Activated CD4-positive, alpha-beta T cell treated with anti-CD3 and anti-CD28 coated beads, Interleukin-2, Interleukin-4, amounts not matched to agents 100 ng/mL and 50 ng/mL, durations not matched to agents 16 hours and 8 hours (primary cell): ENCODE measurements at regions not wholly inside any gene's neighbourhood (a gene's known extent, or its start where the extent isn't known, plus 50 kb on each side); places are given as distances from the start of the nearest gene placed in this dataset.

ENCODE experiments used
- DNase-seq: peaks from one replicate; pipeline ENCODE4 v3.0.0-alpha.2; 2020; ENCODE audit warnings: low spot score

- DNase-seq = no peak
Observed at GRCh38 chr22:23409976-23410375, 170.1 kb downstream of the IGLL1 start.

- DNase-seq = no peak
Observed at GRCh38 chr22:23408321-23408720, 171.8 kb downstream of the IGLL1 start.

GRCh38 chr22:23405366-23405851 is 174.7 kb downstream of the IGLL1 start:
- no peak for DNase-seq

- no peak for DNase-seq
Observed at GRCh38 chr22:23404689-23405365, 175.3 kb downstream of the IGLL1 start.

DNA sequence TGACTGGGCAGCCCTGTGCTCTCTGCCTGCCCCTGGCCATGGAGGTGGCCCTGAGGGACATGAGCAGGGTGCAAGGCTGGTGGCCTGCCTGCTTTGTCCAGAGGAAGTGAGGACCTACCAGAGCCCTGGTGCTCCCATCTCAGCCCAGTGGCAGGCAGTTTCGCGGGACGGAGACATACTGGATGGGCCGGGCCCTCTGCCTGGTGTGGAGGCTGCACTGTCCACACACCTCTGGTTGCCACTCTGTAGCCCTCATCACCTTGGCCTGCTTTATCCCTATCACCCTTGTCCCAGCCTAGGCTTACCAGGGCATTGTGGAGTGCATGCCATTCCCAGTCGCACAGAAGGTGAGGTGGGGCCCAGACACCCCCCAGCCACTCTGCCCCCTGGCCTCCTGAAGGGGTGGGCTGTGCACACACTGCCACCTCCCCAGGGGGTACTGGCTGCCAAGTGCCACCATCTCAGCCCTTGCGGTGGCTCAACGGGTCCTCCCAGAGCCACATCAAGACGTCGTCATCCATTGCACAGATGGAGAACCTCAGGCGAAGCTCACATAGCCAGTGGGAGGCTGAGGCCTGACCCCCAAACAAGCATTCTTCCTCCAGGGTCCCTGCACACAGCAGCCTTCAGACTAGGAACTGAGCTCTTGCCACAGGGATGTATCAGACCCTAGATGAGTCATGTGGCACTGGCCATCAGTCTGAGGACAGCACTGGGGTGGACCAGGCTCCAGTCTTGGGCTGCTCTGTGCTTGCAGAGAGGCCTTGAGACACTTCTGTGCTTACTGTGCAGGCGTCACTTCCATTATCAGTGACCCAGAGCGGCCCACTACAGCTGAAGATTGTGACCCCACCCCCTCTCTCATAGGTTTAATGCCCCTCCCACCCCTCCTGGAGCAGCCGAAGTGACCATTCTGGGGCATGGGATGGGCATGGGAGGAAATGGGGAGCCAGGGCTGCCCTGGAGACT is 176.1 kb downstream of the IGLL1 start:
- no peak for DNase-seq

GRCh38 chr22:23403152-23403719 is 176.9 kb downstream of the IGLL1 start:
- no peak for DNase-seq

GRCh38 chr22:23402275-23403151 is 177.6 kb downstream of the IGLL1 start:
- peak; percentile 60 for DNase-seq

DNA sequence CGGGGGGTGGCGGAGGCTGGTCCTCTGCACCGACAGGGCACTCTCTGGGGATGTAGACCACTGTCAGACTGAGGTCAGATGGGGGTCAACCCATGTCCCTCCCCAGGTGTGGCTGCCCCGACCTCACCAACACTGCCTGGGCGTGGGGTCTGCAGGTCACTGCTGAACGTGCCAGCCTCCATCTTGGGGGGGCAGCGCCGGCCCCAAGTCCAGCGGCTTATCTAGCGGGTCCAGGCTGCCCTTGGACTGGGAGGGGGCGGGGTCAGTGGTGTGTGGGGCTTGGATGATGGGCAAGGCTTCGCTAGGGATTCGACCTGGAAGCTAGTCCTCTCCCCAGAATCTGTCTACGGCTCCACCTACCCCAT is 178.2 kb downstream of the IGLL1 start:
- no peak for DNase-seq

DNA sequence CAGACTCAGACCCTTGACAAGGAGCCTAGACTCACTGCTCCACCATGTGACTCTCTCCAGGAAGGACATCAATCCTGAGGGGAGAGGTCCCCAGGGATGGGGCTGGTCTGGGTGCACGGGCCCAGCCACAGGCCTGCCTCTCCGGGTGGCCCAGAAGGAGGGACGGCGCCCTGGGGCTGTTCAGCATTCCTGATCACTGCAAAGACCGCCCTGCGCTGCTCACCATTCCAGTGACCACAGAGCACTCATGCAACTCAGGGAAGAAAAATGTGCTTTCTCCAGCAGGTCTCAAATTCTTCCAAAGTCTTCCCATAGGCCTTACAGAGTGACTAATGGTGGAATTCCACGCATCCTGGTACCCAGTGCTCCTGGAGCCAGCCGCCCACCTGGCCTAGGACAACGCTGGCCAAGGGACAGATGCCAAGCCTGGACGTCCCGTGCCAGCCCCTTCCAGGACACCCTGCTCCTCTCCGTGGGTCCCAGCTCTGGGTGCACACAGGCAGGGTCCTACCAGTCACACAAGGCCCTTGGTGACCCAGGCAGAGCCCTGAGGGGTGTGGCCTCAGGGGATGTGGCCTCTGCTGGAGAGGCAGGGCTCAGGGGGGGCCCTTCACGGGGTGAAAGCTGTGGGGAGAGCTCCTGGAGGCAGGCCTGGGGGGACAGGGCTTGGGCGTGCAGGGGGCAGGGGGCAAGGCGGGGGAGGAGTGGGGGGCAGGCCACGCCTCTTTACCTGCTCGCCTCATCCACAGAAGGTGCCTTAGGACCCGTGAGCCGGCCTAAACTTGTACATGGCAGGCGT is 178.8 kb downstream of the IGLL1 start:
- DNase-seq = no peak

DNA sequence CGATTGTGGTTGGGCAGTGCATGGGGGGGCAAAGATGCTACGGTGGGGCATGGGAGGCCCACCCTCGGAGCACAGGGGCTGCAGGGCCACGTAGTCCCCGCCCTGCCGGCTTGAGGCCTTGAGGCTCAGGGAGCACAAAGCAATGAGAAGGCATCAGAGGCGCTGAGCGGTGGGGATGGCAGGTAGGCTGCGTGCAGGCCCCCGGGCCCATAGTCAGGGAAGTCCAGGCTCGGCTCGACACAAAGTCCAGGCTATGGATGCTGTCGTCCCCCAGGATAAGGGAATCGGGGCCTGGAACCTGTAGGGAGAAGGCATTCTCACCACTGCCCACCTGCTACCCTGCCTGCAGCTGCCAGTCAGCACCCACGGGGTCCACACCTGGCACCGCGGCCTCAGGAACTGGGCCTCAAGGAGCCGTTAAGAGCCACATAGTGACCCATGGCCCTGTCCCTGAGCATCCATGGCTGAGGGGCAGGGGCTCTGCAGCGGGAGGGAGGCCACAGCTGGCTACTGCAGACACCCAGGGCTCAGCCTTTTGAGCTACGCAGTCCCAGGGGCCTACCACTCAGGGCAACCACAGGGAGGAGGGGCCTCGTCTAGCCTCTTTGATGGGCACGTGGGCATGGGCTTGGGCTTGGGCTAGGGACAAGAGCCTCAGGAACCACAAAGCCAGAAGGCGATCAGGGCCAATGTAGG is 179.7 kb downstream of the IGLL1 start:
- DNase-seq = no peak

DNA sequence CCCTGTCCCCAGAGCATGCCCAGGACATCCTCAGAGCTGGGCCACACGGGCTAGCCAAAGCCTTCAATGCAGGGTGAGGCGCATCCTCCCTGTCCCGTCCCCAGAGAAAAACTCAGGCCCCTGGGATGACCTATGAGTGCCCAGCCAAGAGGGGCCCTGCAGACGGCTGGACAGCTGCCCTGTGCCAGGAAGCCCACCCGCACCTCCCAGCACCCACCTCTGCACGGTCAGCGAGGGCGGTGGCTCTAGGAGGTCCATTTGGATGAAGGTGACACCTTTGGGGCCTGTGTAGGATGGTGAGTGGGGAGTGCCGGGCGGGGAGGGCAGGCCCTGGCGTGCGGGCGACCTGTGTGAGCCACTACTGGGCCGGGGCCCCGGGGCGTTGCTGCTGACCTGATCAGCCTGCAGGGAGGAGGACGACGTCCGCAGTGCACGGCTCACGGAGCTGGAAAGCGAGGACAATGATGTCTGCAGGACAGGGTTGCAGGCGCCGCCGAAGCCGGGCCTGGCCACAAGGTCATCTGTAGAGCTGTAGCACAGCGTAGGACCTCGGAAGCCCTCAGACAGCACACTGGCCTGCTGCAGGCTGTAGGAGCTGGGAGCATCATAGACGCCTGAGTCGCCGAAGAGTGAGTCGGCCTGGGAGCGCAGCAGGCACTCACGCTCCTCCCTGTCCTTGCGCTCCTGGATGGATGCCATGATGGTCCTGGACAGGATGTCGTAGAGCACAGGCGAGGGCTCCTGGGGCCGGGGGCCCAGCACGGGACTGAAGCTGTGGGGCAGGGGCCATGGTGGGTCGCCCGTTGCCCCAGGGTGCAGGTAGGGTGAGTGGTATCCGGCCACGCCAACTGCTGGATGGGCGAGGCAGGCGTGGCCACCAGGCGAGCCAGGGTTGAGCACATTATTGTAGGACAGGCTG is 180.5 kb downstream of the IGLL1 start:
- no peak for DNase-seq

DNA sequence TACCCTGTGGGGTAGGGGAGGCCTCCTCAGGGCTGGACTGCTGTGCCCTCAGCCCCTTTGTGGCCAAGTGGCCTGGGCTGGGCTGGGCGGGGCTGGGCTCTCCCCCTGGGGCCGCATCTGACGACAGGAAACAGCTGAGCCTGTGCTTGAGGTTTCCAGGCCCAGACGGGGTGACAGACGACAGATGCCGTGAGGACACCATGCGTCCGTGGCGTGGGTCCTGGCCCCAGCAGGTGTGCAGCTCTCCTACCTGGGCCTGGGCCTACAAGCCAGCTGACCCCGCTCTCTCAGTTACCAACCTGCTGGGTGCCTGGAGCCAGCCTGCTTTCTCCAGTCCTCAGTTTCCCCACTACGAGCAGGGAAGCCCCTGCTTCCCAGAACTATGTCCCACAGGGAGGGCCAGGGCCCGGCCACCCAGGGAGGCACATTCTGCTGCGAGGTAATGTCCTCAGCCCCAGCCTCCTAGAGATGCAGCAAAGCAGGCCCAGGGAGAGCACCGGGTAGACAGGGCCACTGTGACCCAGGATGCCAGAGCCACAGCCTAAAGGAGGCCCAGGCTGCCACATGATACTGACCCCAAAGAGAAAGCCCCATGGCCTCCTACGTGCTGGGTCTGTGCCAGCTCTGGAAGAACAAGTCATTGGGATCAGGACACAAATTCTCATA is 181.3 kb downstream of the IGLL1 start:
- no peak for DNase-seq

DNA sequence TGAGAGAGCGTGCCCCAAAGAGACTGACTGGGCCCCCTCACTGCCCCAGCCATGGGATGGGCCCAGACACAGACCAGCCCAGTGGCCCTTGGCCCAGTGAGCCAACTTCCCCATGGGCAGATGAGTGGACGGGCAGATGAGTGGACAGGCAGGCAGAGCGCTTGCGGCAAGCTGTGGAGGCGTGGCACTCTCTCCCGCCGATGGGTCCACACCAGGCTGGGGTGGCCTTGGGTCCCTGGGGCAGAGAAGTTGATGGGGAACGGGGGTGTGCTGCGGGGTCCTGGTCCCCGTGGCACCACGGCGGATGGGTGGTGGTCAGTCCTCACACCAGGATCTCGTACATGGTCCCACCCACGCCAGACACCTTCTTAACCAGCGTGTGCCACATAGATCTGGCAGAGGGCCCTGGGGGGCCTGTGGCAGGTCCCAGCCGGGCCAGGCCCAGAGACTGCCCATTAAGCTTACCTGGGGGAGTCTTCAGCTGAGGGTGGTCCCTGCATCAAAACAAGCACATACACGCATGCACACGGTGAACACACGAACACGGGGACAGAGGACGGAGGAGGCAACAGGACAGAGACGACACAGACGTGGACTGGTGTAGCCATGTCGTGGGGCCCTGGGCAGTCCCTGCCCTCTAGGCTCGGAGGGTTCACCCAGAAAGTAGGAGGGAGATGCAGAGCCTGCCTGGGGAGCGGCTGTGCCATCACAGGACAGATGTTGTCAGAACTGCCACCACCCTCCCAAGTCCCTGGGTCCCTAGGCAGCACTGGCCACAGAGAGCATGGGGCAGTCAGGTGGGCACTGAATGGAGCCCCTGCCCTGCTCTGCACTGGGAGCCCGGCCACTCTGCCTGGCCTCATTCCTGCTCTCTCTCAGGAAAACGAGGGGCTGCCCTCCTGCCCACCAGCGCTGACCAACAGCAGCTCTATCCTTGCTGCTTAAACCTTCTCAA is 182.2 kb downstream of the IGLL1 start:
- DNase-seq = no peak

DNA sequence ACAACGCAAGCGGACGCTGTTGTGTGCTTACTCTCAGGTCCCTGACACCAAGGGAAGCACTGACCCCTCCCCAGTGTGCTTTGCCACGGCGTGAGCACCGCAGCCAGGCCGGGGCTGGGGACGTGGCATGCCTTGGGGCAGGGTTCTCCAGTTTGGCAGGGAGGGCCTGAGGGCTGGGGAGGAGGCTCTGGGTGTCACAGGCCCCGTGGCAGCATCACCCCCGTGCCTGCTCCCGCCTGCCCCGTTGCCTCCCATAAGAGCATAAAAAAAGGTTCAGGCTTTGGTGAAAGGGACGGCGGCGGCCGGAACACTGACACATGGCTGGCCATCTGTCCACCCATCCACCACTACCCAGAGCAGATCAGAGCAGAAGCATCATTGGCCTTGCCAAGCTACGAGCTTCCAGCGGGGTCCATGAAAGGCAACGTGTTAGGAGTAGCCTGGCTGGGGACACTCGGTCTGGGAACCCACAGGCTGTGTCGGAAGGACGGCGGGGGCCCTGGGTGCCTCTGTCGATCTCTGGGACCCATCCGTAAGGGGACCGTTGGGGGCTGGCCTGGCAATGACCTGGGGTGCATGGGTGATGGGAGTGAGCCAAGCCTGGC is 183.0 kb downstream of the IGLL1 start:
- no peak for DNase-seq

GRCh38 chr22:23396362-23397007 is 183.6 kb downstream of the IGLL1 start:
- DNase-seq = no peak

- no peak for DNase-seq
Observed at GRCh38 chr22:23395530-23396361, 184.3 kb downstream of the IGLL1 start.
